Erythroblast (primary cell): ENCODE measurements at regions not wholly inside any gene's neighbourhood (a gene's known extent, or its start where the extent isn't known, plus 50 kb on each side); places are given as distances from the start of the nearest gene placed in this dataset.

Experiments used
- DNase-seq, 2 experiments: peaks; one replicate each; lab custom pipeline; 2025; lab: John Stamatoyannopoulos, UW
- GATA1 ChIP-seq: IDR thresholded peaks from 2 replicates; pipeline ENCODE4 v1.6.1; 2011; ENCODE audit warnings: low read depth, mild to moderate bottlenecking, control low read depth, low read length, moderate library complexity
- POLR2A ChIP-seq: IDR thresholded peaks from 2 replicates; pipeline ENCODE4 v1.6.1; 2011; ENCODE audit warnings: mild to moderate bottlenecking, low read length

DNA sequence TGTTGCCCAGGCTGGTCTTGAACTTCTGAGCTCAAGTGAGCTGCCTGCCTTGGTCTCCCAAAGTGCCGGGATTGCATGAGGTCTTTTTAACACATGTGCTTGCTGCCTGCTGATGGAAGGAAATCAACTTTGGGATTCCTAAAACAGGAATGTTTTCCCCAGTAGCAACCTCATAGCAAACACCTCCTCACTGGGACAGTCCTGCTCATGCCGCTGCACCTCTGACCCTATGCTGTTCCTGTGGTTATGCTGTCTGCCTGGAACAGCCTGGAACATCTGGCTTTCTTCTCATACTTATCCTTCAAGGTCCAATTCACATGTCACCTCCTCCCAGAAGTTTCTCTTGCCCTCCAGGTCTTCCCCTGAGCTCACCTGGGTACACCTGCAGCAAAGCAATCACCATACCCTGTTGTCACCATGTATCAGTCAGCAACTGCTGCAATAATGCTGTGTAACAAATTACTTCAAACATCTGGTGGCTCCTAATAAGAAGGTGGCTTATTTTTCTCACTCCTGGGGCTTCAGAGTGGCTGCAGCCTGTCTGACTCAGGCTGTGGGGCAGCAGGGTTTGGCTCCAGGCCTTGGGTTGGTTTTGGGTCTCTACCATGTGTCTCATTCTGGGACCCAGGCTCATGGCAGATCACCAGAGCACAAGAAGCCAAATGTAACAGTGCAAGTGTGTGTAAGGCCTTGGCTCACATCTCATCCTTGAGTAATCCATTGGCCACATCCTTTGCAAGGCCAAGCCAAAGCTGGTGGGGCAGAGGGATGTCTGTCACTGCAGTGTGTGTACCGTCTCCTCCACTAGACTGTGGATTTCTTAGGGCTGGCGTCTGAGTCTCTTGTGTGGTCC is 59.4 kb upstream of the SORCS2 start:
- no peak for TF ChIP-seq POLR2A
- TF ChIP-seq GATA1, result no peak
- DNase-seq, result no peak

GRCh38 chr4:7132249-7132648 is 60.1 kb upstream of the SORCS2 start:
- peak in 1 of 2 experiments; percentile 31 for DNase-seq
- TF ChIP-seq POLR2A, result no peak
- TF ChIP-seq GATA1, result no peak

DNA sequence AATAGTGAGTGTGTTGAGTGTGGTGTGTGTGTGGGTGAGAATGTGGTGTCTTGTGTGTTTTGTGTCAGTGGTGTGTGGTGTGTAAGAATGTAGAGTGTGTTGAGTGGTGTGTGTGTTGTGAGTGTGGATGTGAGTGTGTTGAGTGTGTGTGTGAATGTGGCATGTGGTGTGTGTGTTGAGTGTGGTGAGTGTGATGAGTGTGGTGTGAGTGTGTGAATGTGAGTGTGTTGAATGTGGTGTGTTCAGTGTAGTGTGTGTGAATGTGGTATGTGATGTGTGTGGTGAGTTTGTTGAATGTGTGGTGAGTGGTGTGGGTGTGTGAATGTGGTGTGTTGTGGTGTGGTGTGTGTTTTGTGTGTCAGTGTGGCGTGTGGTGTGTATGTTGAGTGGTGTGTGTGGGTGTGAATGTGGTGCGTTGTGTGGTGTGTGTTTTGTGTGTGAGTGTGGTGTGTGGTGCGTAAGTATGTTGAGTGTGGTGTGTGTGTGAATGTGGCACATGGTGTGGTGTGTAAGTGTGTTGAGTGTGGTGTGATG is 60.8 kb upstream of the SORCS2 start:
- TF ChIP-seq GATA1, result no peak
- TF ChIP-seq POLR2A, result no peak
- DNase-seq, result peak in 1 of 2 experiments; percentile 32

DNA sequence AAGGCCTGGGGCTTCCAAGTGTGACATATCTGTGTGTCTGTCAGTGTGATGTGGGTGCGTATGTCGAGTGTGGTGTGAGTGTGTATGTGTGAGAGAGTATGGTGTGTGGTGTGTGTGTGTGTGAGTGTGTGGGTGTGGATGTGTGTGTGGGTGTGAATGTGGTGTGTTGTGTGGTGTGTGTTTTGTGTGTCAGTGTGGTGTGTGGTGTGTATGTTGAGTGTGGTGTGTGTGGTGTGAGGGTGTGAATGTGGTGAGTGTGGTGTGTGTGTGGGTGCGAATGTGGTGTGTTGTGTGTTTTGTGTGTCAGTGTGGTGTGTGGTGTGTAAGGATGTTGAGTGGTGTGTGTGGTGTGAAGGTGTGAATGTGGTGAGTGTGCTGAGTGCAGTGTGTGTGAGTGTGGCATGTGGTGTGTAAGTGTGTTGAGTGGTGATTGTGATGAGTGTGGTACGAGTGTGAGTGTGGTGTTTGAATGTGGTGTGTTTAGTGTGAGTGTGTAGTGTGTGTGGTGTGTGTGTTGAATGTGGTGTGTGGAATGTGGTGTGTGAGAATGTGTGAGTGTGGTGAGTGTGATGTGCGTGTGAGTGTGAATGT is 61.6 kb upstream of the SORCS2 start:
- no peak for DNase-seq

DNA sequence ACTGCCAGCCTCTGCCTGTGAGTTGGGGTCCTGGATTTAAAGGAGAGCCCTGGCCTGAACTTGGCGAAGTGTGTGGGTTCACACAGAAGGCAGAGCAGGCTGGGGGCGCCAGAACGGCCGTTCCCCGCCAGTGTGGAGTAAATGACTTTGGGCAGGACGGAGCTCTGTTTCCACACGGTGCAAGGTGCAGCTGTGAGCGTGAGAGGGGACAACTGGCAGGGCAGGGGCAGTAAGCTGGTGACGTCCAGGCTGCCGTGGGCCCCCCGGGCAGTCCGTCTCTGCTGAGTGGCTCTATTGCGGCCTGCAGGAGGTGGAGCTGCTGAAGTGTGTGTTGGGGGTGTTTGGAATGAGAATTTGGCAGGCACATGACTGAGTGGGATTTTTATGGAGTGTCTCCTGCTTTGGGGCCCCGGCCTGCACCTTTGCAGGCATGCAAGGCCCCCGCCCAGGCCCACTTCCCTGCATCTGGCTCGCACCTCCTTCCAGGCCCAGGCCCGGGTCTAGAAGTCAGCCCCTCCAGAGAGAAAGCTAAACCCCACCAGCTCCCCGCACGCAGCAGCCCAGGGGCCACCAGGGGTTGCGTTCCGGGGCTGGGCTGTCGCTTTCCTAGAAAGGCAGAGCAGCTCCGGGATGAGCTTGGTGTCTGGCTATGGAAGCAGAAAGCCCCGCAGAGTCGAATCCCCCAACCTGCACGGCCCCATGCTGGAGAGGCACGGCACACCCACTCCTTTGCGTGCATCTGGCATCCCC is 62.2 kb upstream of the GRPEL1 start:
- no peak for DNase-seq
- TF ChIP-seq GATA1 (no peak), POLR2A (no peak)

More for the DNA sequence above, 61.6 kb upstream of the SORCS2 start:
- TF ChIP-seq POLR2A (no peak), GATA1 (no peak)

DNA sequence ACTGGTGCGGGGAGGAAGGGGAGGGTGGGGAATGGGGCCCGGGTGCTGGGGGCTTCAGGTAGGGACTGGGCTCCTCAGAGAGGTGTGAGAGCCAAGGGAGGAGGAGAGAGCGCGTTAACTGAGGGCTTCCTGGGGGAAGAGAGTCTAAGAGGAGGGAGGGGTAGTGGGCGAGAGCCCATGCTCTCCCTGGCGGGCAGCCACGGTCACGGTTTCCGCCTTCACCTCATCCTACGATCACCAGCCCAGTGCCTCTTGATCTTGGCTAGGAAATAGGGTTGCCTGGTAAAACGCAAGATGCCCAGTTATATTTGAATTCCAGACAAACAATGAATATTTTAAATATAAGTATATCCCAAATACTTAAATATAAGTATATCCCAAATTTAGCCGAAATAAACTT is 60.8 kb upstream of the GRPEL1 start:
- TF ChIP-seq POLR2A (no peak), GATA1 (no peak)
- DNase-seq, result no peak

DNA sequence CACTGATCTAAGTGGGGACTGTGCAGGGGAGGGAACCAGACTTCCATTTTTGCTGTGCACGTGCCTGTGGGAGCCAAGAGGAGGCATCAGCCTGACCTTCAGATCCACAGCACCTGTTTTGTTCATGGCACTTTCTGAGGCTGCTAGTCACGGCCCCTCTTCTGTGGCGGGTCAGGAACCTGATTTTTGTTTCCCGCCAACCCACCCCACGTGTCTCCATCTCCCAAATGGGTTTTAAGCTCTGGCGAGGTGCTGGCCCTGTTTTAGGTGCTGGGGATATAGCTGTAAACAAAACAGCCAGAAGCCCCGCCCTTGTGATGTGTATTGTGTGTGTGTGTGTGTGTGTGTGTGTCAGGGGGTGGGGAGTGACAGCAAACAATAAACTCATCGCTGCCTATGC is 60.4 kb upstream of the GRPEL1 start:
- no peak for TF ChIP-seq GATA1
- TF ChIP-seq POLR2A, result no peak
- DNase-seq, result no peak

GRCh38 chr4:7127576-7127975 is 59.7 kb upstream of the GRPEL1 start:
- DNase-seq, result no peak
- no peak for TF ChIP-seq GATA1
- TF ChIP-seq POLR2A, result no peak

- TF ChIP-seq POLR2A (no peak), GATA1 (no peak)
- DNase-seq, result no peak
Measured at GRCh38 chr4:7126981-7127380, 59.1 kb upstream of the GRPEL1 start.

DNA sequence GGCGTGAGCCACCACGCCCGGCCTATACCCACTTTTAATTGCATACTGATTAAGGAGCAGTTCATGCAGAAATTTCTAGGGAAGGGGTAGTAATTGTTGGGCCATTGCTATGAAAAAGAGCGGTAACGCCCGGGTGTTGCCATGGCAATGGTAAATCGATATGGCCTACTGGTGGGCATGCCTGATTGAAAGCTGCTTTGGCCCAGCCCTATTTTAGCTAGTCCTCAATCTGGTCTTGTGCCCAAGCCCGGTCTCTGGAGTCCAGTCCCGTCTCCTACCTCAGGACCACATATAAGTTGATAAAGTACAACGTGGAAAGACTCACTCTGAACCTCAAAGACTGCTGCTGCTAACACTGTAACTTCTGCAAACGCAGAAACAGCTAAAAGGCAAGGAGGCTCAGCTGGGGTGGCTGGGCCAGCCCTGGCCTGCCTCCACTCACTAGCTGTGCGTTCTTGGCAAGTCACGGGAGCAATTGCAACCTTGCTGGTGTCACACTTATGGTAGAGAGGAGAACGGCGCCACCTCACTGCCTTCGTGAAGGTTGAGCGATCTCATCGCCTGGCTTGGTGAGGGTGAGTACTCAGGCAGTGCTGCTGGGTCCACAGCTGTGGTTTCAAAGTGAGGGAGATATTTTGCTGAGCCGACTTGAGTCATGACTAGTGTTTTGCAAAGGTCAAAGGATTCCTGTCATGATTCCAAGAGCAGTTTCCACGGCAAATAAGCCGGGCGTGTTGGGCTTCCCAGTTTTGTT is 57.0 kb upstream of the GRPEL1 start:
- DNase-seq, result no peak
- TF ChIP-seq POLR2A (no peak), GATA1 (no peak)

DNA sequence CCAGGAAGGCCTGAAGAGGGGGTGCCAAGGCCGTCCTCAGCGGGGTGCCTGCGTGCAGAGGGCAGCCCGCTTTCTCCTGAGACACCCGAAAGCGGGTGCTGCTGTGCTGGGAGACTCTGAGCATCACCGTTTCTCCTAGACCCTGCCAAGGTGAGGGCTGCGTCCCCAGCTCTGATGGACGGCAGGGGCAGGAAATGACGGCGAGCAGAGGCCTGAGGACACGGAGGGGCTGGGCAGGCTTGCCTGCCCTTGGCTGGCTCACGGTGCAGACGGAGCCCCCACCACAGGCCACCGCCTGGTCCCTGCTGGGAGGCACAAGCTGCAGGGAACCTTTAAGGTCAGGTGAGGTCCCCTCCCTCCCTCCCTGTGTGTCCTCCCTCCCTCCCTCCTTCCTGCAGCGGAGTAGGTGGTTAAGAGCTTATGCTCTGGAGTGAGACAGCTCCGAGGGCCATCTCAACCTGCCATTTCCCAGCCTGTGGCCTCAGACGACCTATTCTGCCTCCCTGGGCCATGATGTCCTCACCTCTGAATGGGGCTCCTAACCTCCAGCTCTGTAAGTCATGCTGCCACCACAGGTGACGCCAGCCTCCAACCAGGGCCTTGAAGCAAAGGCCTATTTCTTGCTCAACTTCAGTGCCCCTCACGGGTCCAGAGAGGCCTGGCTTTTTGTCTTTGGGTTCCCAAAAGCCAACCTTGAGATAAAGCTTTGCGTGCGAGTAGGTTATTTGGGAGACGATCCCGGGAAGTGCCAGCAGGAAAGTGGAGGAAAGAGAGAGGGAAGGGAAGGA is 54.2 kb upstream of the GRPEL1 start:
- DNase-seq, result no peak
- TF ChIP-seq GATA1 (no peak), POLR2A (no peak)

DNA sequence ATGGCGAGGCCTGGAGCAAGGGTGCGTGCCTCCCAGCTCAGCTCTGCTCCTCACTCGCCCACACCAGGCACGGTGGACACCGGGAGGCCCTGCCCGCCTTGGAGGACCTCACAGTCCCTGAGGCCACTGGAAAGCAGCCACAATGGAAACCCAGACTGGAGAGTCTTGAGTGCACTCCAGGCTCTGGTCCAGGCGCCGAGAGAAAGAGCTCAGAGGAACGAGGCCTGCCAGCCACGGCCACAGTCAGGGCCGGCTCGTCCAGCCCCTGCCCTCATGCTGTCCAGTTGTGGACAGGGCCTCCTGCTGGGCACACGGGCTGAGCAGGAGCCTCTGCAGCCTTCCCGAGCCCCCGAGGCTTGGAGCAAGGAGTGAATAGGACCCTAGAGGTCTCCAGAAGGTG is 53.3 kb upstream of the GRPEL1 start:
- TF ChIP-seq GATA1 (no peak), POLR2A (no peak)
- DNase-seq, result no peak
